ENCODE measurements at regions not wholly inside any gene's neighbourhood (a gene's known extent, or its start where the extent isn't known, plus 50 kb on each side); places are given as distances from the start of the nearest gene placed in this dataset.

GRCh38 chr7:11294965-11295364, 321.3 kb downstream of the PHF14 start:
- Mint-ChIP-seq H3K27ac (ENCODE audit: unreplicated experiment) (no peak overlapping the region), H3K4me1 (ENCODE audit: low read depth, unreplicated experiment) (peaks cover 10% of the 10 kb centered on the region), H3K36me3 (ENCODE audit: insufficient read depth, unreplicated experiment) (no peaks in the 10 kb centered on the region), H3K27me3 (ENCODE audit: insufficient read depth, unreplicated experiment) (peaks cover 3% of the 10 kb centered on the region), H3K9me3 (ENCODE audit: unreplicated experiment) (no peaks in the 10 kb centered on the region), H3K4me3 (ENCODE audit: unreplicated experiment) (no peak overlapping the region)
- BruUV-seq (replicated peaks) = no TSS peak
- DNase-seq = no peak
- no peak overlapping the region for H3K4me3 ChIP-seq (ENCODE audit: low read depth, low read length)
- no peak for TF ChIP-seq CTCF (IDR thresholded peaks at IDR 0.05; ENCODE audit: insufficient read depth in 1 of 2, low read depth in 1 of 2, low read length in 1 of 2, severe bottlenecking in 1 of 2, unreplicated experiment in 1 of 2)
- H3K9me3 ChIP-seq = no peaks in the 10 kb centered on the region
- H3K4me1 ChIP-seq = 0 out of 2 replicates have a peak, but pooled peaks cover 4% of the 10 kb centered on the region
- POLR2A ChIA-PET = no interaction called here
- H3K36me3 ChIP-seq (ENCODE audit: control insufficient read depth, insufficient read depth, low read length) = no peaks in the 10 kb centered on the region
- intact Hi-C loops (cut with micrococcal nuclease; ENCODE audit: unreplicated experiment) = no loop called here
- no peaks in the 10 kb centered on the region for H3K27me3 ChIP-seq (replicated peaks; ENCODE audit: control insufficient read depth, insufficient read depth, low read length)
- CTCF ChIA-PET = no interaction called here

GRCh38 chr7:11297126-11297625, 323.5 kb downstream of the PHF14 start:
- no TSS peak for BruUV-seq (replicated peaks)
- CTCF ChIA-PET = no interaction called here
- no peaks in the 10 kb centered on the region for H3K4me1 ChIP-seq
- peaks cover 1% of the 10 kb centered on the region for H3K9me3 Mint-ChIP-seq (ENCODE audit: unreplicated experiment)
- no peaks in the 10 kb centered on the region; the same call in 1 of the 2 replicates for H3K9me3 ChIP-seq
- H3K36me3 Mint-ChIP-seq (ENCODE audit: insufficient read depth, unreplicated experiment) = no peaks in the 10 kb centered on the region
- no peak overlapping the region for H3K4me3 Mint-ChIP-seq (ENCODE audit: unreplicated experiment)
- intact Hi-C loops (cut with micrococcal nuclease; ENCODE audit: unreplicated experiment) = no loop called here
- H3K27me3 ChIP-seq (replicated peaks; ENCODE audit: control insufficient read depth, insufficient read depth, low read length) = no peaks in the 10 kb centered on the region
- H3K27me3 Mint-ChIP-seq (ENCODE audit: insufficient read depth, unreplicated experiment) = peaks cover 3% of the 10 kb centered on the region
- no peak overlapping the region for H3K4me3 ChIP-seq (ENCODE audit: low read depth, low read length)
- POLR2A ChIA-PET = no interaction called here
- no peak for TF ChIP-seq CTCF (IDR thresholded peaks at IDR 0.05; ENCODE audit: insufficient read depth in 1 of 2, low read depth in 1 of 2, low read length in 1 of 2, severe bottlenecking in 1 of 2, unreplicated experiment in 1 of 2)
- no peak overlapping the region for H3K27ac Mint-ChIP-seq (ENCODE audit: unreplicated experiment)
- no peaks in the 10 kb centered on the region for H3K36me3 ChIP-seq (ENCODE audit: control insufficient read depth, insufficient read depth, low read length)
- no peaks in the 10 kb centered on the region for H3K4me1 Mint-ChIP-seq (ENCODE audit: low read depth, unreplicated experiment)
- no peak for DNase-seq

GRCh38 chr7:11297764-11298163, 324.1 kb downstream of the PHF14 start:
- Mint-ChIP-seq H3K4me1 (ENCODE audit: low read depth, unreplicated experiment) (no peaks in the 10 kb centered on the region), H3K27me3 (ENCODE audit: insufficient read depth, unreplicated experiment) (peaks cover 3% of the 10 kb centered on the region), H3K27ac (ENCODE audit: unreplicated experiment) (no peak overlapping the region), H3K9me3 (ENCODE audit: unreplicated experiment) (peaks cover 7% of the 10 kb centered on the region), H3K36me3 (ENCODE audit: insufficient read depth, unreplicated experiment) (no peaks in the 10 kb centered on the region), H3K4me3 (ENCODE audit: unreplicated experiment) (no peak overlapping the region)
- H3K4me3 ChIP-seq (ENCODE audit: low read depth, low read length) = no peak overlapping the region
- no peaks in the 10 kb centered on the region for H3K36me3 ChIP-seq (ENCODE audit: control insufficient read depth, insufficient read depth, low read length)
- H3K4me1 ChIP-seq = no peaks in the 10 kb centered on the region
- no peaks in the 10 kb centered on the region; the same call in 1 of the 2 replicates for H3K9me3 ChIP-seq
- BruUV-seq (replicated peaks) = no TSS peak
- ChIA-PET POLR2A (no interaction called here), CTCF (no interaction called here)
- no peak for DNase-seq
- H3K27me3 ChIP-seq (replicated peaks; ENCODE audit: control insufficient read depth, insufficient read depth, low read length) = no peaks in the 10 kb centered on the region
- intact Hi-C loops (cut with micrococcal nuclease; ENCODE audit: unreplicated experiment) = no loop called here
- no peak for TF ChIP-seq CTCF (IDR thresholded peaks at IDR 0.05; ENCODE audit: insufficient read depth in 1 of 2, low read depth in 1 of 2, low read length in 1 of 2, severe bottlenecking in 1 of 2, unreplicated experiment in 1 of 2)
